ENCODE measurements at regions not wholly inside any gene's neighbourhood (a gene's known extent, or its start where the extent isn't known, plus 50 kb on each side); places are given as distances from the start of the nearest gene placed in this dataset.

- no peaks in the 10 kb centered on the region for H3K4me1 ChIP-seq (ENCODE audit: control insufficient read depth in 2 of 2, insufficient read depth in 2 of 2, low read length in 2 of 2)
- peaks cover 0 to 3% of the 10 kb centered on the region in 2 donors for H3K9me3 ChIP-seq (ENCODE audit: control insufficient read depth in 2 of 2, low read length in 2 of 2)
- H3K36me3 ChIP-seq (ENCODE audit: control insufficient read depth in 2 of 2, insufficient read depth in 2 of 2, low read length in 2 of 2), result no peaks in the 10 kb centered on the region
- H3K4me3 ChIP-seq (ENCODE audit: low read length in 2 of 2), result no peak overlapping the region
- H3K27me3 ChIP-seq (ENCODE audit: control insufficient read depth in 2 of 2, insufficient read depth in 2 of 2, low read length in 2 of 2), result no peaks in the 10 kb centered on the region
- H3K9ac ChIP-seq (ENCODE audit: low read depth in 1 of 2, low read length in 2 of 2), result no peak overlapping the region
- H3K27ac ChIP-seq (ENCODE audit: low read depth in 2 of 2, low read length in 2 of 2), result no peak overlapping the region
Observed at GRCh38 chr16:59688006-59688405, 953.9 kb upstream of the GOT2 start.

DNA sequence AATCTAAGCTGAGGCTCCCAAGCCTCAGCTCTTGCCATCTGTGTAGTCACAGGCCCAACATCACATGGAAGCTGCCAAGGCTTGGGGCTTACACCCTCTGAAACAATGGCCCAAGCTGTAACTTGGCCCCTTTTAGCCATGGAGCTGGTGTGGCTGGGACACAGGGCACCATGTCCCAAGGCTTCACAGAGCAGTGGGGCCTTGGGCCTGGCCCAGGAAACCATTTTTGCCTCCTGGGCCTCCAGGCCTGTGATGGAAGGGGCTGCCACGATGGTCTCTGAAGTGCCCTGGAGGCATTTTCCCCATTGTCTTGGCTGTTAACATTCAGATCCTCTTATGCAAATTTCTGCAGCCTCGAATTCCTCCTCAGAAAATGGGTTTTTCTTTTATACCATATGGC is 952.3 kb upstream of the GOT2 start:
- no peaks in the 10 kb centered on the region for H3K4me1 ChIP-seq (ENCODE audit: control insufficient read depth in 2 of 2, insufficient read depth in 2 of 2, low read length in 2 of 2)
- H3K27ac ChIP-seq (ENCODE audit: low read depth in 2 of 2, low read length in 2 of 2), result no peak overlapping the region
- no peaks in the 10 kb centered on the region for H3K27me3 ChIP-seq (ENCODE audit: control insufficient read depth in 2 of 2, insufficient read depth in 2 of 2, low read length in 2 of 2)
- peaks cover 2 to 3% of the 10 kb centered on the region in 2 donors for H3K9me3 ChIP-seq (ENCODE audit: control insufficient read depth in 2 of 2, low read length in 2 of 2)
- H3K36me3 ChIP-seq (ENCODE audit: control insufficient read depth in 2 of 2, insufficient read depth in 2 of 2, low read length in 2 of 2), result no peaks in the 10 kb centered on the region
- no peak overlapping the region for H3K4me3 ChIP-seq (ENCODE audit: low read length in 2 of 2)
- no peak overlapping the region for H3K9ac ChIP-seq (ENCODE audit: low read depth in 1 of 2, low read length in 2 of 2)

- H3K4me3 ChIP-seq (ENCODE audit: low read length in 2 of 2), result no peak overlapping the region
- no peaks in the 10 kb centered on the region for H3K27me3 ChIP-seq (ENCODE audit: control insufficient read depth in 2 of 2, insufficient read depth in 2 of 2, low read length in 2 of 2)
- no peaks in the 10 kb centered on the region for H3K4me1 ChIP-seq (ENCODE audit: control insufficient read depth in 2 of 2, insufficient read depth in 2 of 2, low read length in 2 of 2)
- no peak overlapping the region for H3K27ac ChIP-seq (ENCODE audit: low read depth in 2 of 2, low read length in 2 of 2)
- peaks cover 2 to 3% of the 10 kb centered on the region in 2 donors for H3K9me3 ChIP-seq (ENCODE audit: control insufficient read depth in 2 of 2, low read length in 2 of 2)
- H3K36me3 ChIP-seq (ENCODE audit: control insufficient read depth in 2 of 2, insufficient read depth in 2 of 2, low read length in 2 of 2), result no peaks in the 10 kb centered on the region
- H3K9ac ChIP-seq (ENCODE audit: low read depth in 1 of 2, low read length in 2 of 2), result no peak overlapping the region
Observed at GRCh38 chr16:59684911-59685310, 950.8 kb upstream of the GOT2 start.

DNA sequence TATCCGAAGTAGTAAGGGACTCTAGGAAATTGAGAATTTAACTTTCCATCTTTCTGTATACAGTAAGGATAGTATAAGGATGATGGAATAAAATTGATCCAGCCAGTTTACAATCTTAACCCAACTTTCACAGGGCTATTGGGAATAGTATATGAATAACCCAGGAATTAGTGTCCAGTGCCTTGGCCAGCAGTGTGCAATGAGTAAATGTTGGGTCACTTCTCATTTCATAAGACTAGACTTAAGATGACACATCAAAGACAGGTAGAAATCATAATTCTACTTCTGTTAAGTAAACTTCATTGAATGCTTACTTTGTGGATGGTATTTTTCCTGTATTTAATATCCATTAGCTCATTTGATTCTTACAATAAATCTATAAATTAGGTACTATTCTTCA is 949.6 kb upstream of the GOT2 start:
- Histone ChIP-seq H3K27ac (ENCODE audit: low read depth in 2 of 2, low read length in 2 of 2) (no peak overlapping the region), H3K4me3 (ENCODE audit: low read length in 2 of 2) (no peak overlapping the region)

DNA sequence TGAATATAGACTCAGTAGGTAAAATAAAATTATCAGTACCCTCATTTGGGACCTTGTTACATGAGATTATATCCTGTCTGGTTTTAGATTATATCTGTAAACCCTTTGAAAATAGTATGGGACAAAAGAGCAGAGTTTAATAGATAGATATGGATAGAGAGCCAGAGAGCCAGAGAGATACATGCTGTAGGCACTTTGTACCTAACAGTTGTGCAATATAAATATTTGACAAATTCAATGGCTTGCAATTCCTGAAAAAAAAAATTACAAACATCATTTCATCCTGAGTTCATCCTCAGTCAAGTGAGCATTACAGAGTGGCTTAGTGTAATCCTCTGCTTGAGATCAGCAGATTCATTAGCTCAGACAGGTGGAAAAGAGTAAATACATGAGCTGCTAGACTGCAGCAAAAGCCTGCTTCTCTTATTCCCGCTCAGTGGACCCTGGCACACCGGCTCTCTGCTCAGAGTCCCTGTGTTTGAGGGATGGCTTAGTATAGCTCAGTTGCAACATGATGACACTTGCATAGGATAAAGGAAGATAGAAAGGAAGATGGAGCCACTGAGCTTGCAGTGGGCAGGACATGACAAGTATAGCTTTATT is 931.6 kb upstream of the GOT2 start:
- no peak overlapping the region for H3K27ac ChIP-seq (ENCODE audit: low read depth in 2 of 2, low read length in 2 of 2)
- no peaks in the 10 kb centered on the region for H3K27me3 ChIP-seq (ENCODE audit: control insufficient read depth in 2 of 2, insufficient read depth in 2 of 2, low read length in 2 of 2)
- H3K9me3 ChIP-seq (ENCODE audit: control insufficient read depth in 2 of 2, low read length in 2 of 2), result peaks cover 0 to 4% of the 10 kb centered on the region in 2 donors
- H3K4me3 ChIP-seq (ENCODE audit: low read length in 2 of 2), result no peak overlapping the region
- H3K36me3 ChIP-seq (ENCODE audit: control insufficient read depth in 2 of 2, insufficient read depth in 2 of 2, low read length in 2 of 2), result no peaks in the 10 kb centered on the region
- H3K9ac ChIP-seq (ENCODE audit: low read depth in 1 of 2, low read length in 2 of 2), result no peak overlapping the region
- H3K4me1 ChIP-seq (ENCODE audit: control insufficient read depth in 2 of 2, insufficient read depth in 2 of 2, low read length in 2 of 2), result no peaks in the 10 kb centered on the region

More for the DNA sequence above, 949.6 kb upstream of the GOT2 start:
- H3K9ac ChIP-seq (ENCODE audit: low read depth in 1 of 2, low read length in 2 of 2), result no peak overlapping the region
- no peaks in the 10 kb centered on the region for H3K36me3 ChIP-seq (ENCODE audit: control insufficient read depth in 2 of 2, insufficient read depth in 2 of 2, low read length in 2 of 2)
- no peaks in the 10 kb centered on the region for H3K4me1 ChIP-seq (ENCODE audit: control insufficient read depth in 2 of 2, insufficient read depth in 2 of 2, low read length in 2 of 2)
- H3K27me3 ChIP-seq (ENCODE audit: control insufficient read depth in 2 of 2, insufficient read depth in 2 of 2, low read length in 2 of 2), result no peaks in the 10 kb centered on the region
- peaks cover 2 to 3% of the 10 kb centered on the region in 2 donors for H3K9me3 ChIP-seq (ENCODE audit: control insufficient read depth in 2 of 2, low read length in 2 of 2)

DNA sequence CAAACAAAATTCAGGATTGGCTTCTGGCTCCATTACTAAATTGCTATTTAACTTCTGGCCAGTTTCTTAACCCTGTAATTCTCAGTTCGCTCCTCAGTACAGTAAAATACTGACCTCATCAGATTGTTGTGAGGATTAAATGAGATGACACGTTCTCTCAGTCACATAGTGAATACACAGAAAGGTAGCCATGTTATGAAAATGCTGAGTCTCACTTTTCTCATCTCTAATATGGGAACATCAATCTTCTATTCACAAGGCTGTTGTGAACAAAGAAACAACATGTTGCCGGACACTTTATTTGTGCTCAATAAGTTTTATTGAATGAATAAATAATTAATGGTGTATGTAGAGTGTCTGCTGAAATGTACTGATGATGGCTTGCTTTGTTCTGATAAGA is 924.5 kb upstream of the GOT2 start:
- Histone ChIP-seq H3K27me3 (ENCODE audit: control insufficient read depth in 2 of 2, insufficient read depth in 2 of 2, low read length in 2 of 2) (no peaks in the 10 kb centered on the region), H3K27ac (ENCODE audit: low read depth in 2 of 2, low read length in 2 of 2) (no peak overlapping the region), H3K9ac (ENCODE audit: low read depth in 1 of 2, low read length in 2 of 2) (no peak overlapping the region)

DNA sequence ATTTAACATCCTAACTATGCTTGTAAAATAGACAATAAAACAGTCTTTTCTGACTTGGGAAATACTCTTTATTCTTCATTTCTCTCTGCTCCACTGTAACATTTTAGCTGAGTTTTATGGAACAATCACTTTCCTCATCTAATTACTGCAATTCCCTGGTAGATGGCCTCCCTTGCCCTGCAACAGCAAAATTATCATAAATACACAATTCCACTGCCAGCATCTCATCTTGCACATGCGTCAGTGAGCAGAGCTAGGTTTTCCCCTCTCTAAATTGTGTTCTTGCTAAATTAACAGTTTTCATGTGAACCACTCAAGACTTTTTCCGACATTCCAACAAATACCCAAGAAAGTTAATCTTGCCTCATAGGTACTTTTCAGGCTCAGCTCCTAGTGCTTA is 920.9 kb upstream of the GOT2 start:
- no peak overlapping the region for H3K4me3 ChIP-seq (ENCODE audit: low read length in 2 of 2)
- no peak overlapping the region for H3K9ac ChIP-seq (ENCODE audit: low read depth in 1 of 2, low read length in 2 of 2)
- H3K27ac ChIP-seq (ENCODE audit: low read depth in 2 of 2, low read length in 2 of 2), result no peak overlapping the region
- no peaks in the 10 kb centered on the region for H3K27me3 ChIP-seq (ENCODE audit: control insufficient read depth in 2 of 2, insufficient read depth in 2 of 2, low read length in 2 of 2)
- H3K36me3 ChIP-seq (ENCODE audit: control insufficient read depth in 2 of 2, insufficient read depth in 2 of 2, low read length in 2 of 2), result no peaks in the 10 kb centered on the region
- H3K9me3 ChIP-seq (ENCODE audit: control insufficient read depth in 2 of 2, low read length in 2 of 2), result peaks cover 0 to 2% of the 10 kb centered on the region in 2 donors
- no peaks in the 10 kb centered on the region for H3K4me1 ChIP-seq (ENCODE audit: control insufficient read depth in 2 of 2, insufficient read depth in 2 of 2, low read length in 2 of 2)

More for the DNA sequence above, 924.5 kb upstream of the GOT2 start:
- no peaks in the 10 kb centered on the region for H3K4me1 ChIP-seq (ENCODE audit: control insufficient read depth in 2 of 2, insufficient read depth in 2 of 2, low read length in 2 of 2)
- H3K4me3 ChIP-seq (ENCODE audit: low read length in 2 of 2), result no peak overlapping the region
- peaks cover 0 to 2% of the 10 kb centered on the region in 2 donors for H3K9me3 ChIP-seq (ENCODE audit: control insufficient read depth in 2 of 2, low read length in 2 of 2)
- H3K36me3 ChIP-seq (ENCODE audit: control insufficient read depth in 2 of 2, insufficient read depth in 2 of 2, low read length in 2 of 2), result no peaks in the 10 kb centered on the region

DNA sequence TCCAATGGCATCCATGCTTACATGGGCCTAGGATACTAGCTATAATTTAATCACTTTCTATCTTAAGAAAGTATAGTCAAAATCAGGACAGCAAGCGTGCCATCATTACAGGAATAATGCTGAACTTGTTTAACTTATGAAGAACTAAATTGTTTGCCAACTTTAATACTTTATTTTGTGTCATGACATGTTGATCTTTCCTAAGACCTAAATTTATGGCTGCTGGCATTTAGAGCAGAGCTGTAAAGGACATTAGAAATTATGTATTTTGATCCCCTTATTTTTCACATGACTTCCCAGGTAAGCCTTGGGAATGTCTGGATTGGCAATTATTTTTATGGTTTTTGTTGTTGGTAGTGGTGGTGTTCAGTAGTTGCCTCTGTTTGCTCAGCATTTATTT is 920.3 kb upstream of the GOT2 start:
- H3K4me3 ChIP-seq (ENCODE audit: low read length in 2 of 2), result no peak overlapping the region
- H3K4me1 ChIP-seq (ENCODE audit: control insufficient read depth in 2 of 2, insufficient read depth in 2 of 2, low read length in 2 of 2), result no peaks in the 10 kb centered on the region
- no peaks in the 10 kb centered on the region for H3K27me3 ChIP-seq (ENCODE audit: control insufficient read depth in 2 of 2, insufficient read depth in 2 of 2, low read length in 2 of 2)
- no peak overlapping the region for H3K27ac ChIP-seq (ENCODE audit: low read depth in 2 of 2, low read length in 2 of 2)
- H3K9ac ChIP-seq (ENCODE audit: low read depth in 1 of 2, low read length in 2 of 2), result no peak overlapping the region
- no peaks in the 10 kb centered on the region for H3K36me3 ChIP-seq (ENCODE audit: control insufficient read depth in 2 of 2, insufficient read depth in 2 of 2, low read length in 2 of 2)
- peaks cover 0 to 2% of the 10 kb centered on the region in 2 donors for H3K9me3 ChIP-seq (ENCODE audit: control insufficient read depth in 2 of 2, low read length in 2 of 2)

- H3K9ac ChIP-seq (ENCODE audit: low read depth in 1 of 2, low read length in 2 of 2), result no peak overlapping the region
- peaks cover 0 to 2% of the 10 kb centered on the region in 2 donors for H3K9me3 ChIP-seq (ENCODE audit: control insufficient read depth in 2 of 2, low read length in 2 of 2)
- no peak overlapping the region for H3K27ac ChIP-seq (ENCODE audit: low read depth in 2 of 2, low read length in 2 of 2)
- no peaks in the 10 kb centered on the region for H3K27me3 ChIP-seq (ENCODE audit: control insufficient read depth in 2 of 2, insufficient read depth in 2 of 2, low read length in 2 of 2)
- H3K36me3 ChIP-seq (ENCODE audit: control insufficient read depth in 2 of 2, insufficient read depth in 2 of 2, low read length in 2 of 2), result no peaks in the 10 kb centered on the region
- H3K4me1 ChIP-seq (ENCODE audit: control insufficient read depth in 2 of 2, insufficient read depth in 2 of 2, low read length in 2 of 2), result no peaks in the 10 kb centered on the region
- no peak overlapping the region for H3K4me3 ChIP-seq (ENCODE audit: low read length in 2 of 2)
Observed at GRCh38 chr16:59651662-59652061, 917.5 kb upstream of the GOT2 start.

DNA sequence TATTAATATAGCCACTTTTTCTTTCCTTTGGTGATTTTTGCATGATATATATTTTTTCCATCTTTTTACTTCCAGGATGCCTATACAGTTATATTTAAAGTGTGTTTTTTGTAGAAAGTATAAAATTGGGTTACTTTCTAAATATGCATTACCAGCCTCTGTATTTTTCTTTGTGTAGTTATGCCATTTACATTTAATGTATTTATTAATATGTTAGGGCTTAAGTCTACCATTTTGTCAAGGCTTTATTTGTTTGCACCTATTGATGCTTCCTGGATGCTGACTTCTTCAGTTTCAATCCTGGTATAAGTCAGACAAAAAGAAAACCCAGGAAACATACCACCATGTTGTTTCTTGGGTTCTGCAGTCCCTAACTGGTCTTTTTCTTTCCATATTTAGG is 911.1 kb upstream of the GOT2 start:
- Histone ChIP-seq H3K9ac (ENCODE audit: low read depth in 1 of 2, low read length in 2 of 2) (no peak overlapping the region), H3K9me3 (ENCODE audit: control insufficient read depth in 2 of 2, low read length in 2 of 2) (no peaks in the 10 kb centered on the region), H3K4me1 (ENCODE audit: control insufficient read depth in 2 of 2, insufficient read depth in 2 of 2, low read length in 2 of 2) (no peaks in the 10 kb centered on the region), H3K27ac (ENCODE audit: low read depth in 2 of 2, low read length in 2 of 2) (no peak overlapping the region), H3K4me3 (ENCODE audit: low read length in 2 of 2) (no peak overlapping the region), H3K27me3 (ENCODE audit: control insufficient read depth in 2 of 2, insufficient read depth in 2 of 2, low read length in 2 of 2) (no peaks in the 10 kb centered on the region), H3K36me3 (ENCODE audit: control insufficient read depth in 2 of 2, insufficient read depth in 2 of 2, low read length in 2 of 2) (no peaks in the 10 kb centered on the region)

DNA sequence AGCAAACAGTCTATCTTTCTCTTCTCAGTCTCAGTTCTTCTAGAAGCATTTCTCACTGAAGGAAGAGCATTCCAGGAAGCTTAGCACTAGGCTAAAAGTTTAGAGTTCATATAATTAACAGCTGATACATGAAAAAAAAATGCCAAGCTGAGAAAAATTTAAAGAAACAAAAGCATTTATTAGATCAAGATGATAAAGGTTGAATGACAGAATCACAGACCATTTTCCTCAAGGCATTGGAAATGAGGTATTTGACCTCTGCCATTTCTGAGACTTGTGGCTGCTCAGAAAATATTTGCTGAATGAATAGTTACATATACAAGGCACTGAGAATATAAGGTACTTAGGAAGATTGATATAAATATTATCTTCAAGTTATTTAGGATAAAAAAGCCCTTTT is 901.6 kb upstream of the GOT2 start:
- Histone ChIP-seq H3K4me3 (ENCODE audit: low read length in 2 of 2) (no peak overlapping the region), H3K27me3 (ENCODE audit: control insufficient read depth in 2 of 2, insufficient read depth in 2 of 2, low read length in 2 of 2) (no peaks in the 10 kb centered on the region), H3K9ac (ENCODE audit: low read depth in 1 of 2, low read length in 2 of 2) (no peak overlapping the region), H3K27ac (ENCODE audit: low read depth in 2 of 2, low read length in 2 of 2) (no peak overlapping the region), H3K36me3 (ENCODE audit: control insufficient read depth in 2 of 2, insufficient read depth in 2 of 2, low read length in 2 of 2) (no peaks in the 10 kb centered on the region), H3K9me3 (ENCODE audit: control insufficient read depth in 2 of 2, low read length in 2 of 2) (no peaks in the 10 kb centered on the region), H3K4me1 (ENCODE audit: control insufficient read depth in 2 of 2, insufficient read depth in 2 of 2, low read length in 2 of 2) (no peaks in the 10 kb centered on the region)

Measured in mucosa of rectum (tissue), 2 donors.